ENCODE measurements at regions not wholly inside any gene's neighbourhood (a gene's known extent, or its start where the extent isn't known, plus 50 kb on each side); places are given as distances from the start of the nearest gene placed in this dataset.

DNA sequence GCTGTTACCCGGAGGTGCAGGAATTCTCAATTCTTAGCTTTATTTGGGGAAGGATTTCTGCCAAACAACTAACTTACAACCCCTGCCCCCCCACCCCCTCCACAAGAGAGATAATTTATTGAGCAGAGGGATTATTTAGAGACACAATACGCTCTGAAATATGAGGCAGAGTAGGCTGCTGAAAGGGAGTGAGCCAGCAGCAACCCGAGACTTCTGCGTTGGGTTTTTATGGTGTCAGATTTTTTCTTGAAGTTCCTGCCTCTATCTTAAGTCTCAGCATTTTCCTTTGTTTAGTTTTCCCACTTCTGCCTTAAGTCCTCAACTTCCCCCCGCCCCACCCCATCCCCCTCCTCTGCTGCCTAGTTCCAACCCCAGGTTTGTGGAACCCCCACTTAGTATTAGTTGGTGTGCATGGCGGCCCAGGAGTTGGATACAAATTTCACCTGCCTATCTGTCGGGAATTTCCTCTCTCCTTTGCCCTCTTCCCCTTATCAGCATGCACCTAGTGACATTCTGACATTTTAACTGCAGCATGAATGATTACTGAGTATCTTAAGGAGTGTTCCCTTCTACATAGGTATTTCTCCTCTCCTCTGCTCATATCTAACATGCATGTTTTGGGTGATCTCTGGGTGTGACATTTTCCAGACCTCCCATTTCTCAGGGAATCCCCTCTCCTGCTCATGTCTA lies 1635.9 kb upstream of the LRRTM1 start:
- TF ChIP-seq GATA2 (IDR thresholded peaks at IDR 0.05; ENCODE audit: low read depth, low read length) (no peak), GATA3 (IDR thresholded peaks at IDR 0.05; ENCODE audit: low read depth, low read length) (no peak)

Data from SH-SY5Y (cell line).